Stimulated activated CD8-positive, alpha-beta memory T cell treated with anti-CD3 and anti-CD28 coated beads, Interleukin-7, amount 100 ng/mL, for 24 hours (primary cell): ENCODE measurements at regions not wholly inside any gene's neighbourhood (a gene's known extent, or its start where the extent isn't known, plus 50 kb on each side); places are given as distances from the start of the nearest gene placed in this dataset.
"Not testable (repeated sequence)": the region's sequence is repeated elsewhere in the genome, so short reads cannot be mapped to it uniquely, and the experiment has no call there.

ENCODE experiments used
- DNase-seq: peaks from one replicate; pipeline ENCODE4 v3.0.0-alpha.2; 2020; ENCODE audit warnings: low read depth

DNA sequence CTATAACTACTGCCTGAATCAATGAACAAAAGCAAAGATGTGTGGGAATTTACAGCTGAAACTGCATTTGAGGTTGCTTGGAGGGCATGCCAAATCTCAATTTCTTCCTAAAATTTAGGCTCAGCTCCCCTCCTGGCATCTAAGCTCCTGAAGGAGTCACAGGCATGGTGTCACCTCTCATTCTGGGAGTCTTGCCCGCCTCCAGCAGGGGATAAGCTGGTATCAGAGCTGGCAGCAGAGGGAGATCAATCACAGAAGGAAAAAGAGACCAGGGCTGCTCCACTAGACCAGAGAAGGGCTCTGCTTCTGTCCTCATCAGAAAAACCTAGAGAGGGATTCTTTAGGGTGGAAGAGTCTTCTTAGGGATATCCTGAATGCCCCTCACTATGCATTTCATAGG, 150.4 kb upstream of the SLC6A11 start:
- no peak for DNase-seq

DNA sequence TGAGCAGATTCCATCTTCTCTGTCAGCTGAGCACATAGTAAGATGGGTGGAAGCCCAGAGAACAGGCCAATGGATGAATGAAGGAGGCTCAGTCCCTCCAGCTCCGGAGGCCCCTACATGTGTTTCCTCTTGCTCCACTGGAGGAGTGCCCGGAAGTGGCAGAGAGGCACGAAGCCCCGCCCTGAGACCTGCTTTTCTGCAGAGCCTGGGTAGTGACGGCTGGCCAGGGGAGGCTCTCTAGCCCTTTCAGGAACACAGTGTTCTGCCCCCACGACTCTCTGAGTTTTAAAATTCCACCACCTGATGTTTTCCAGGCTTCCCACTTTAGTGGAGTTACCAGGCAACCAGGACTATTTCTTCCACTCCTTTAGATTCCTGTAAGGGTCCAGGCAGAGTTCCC, 149.4 kb upstream of the SLC6A11 start:
- DNase-seq = no peak

DNA sequence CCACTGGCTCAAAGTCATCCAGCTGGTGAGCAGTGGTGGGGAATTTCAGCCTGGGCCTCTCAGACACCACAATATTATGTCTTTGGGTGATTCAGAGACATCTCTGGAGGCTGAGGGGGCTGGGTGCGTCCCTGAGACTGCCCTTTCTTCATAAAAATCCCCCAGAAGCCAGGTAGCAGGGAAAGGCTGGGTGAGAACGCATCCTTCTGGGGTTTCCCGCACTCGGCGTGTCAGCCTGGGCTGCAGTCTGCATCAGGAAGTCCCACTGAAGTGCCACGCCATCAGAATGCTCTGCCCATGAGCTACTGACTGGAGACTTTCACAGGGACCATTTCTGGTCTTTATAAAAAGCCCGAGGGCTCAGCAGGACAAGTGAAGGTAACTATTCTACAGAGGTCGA, 148.8 kb upstream of the SLC6A11 start:
- DNase-seq = no peak

DNA sequence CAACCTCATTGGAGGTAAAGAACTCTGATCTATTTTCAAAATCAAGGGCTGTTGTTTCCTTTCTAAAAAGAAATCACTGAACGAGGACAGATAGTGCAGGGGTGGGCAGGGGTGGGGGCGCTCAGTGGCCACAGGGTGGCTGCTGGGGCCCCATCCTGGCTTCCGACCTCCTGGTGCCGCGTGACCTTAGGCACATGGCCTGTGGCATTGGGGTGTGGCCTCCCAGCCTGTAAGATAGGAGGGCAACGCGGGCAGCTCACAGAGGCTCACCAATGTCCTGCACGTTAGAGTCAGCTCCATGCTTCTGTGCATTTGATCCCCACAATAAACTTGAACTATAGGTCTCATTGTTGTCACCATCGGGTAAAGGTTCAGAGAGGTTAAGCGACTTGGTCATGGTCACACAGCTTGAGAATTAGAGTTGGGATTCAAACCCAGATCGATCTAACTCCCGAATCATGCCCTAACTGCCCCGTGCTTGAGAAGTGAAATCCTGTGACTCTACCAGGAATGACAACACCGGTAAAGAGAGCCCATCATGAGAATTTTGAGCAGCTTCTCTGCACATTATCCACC, 148.0 kb upstream of the SLC6A11 start:
- DNase-seq = no peak

DNA sequence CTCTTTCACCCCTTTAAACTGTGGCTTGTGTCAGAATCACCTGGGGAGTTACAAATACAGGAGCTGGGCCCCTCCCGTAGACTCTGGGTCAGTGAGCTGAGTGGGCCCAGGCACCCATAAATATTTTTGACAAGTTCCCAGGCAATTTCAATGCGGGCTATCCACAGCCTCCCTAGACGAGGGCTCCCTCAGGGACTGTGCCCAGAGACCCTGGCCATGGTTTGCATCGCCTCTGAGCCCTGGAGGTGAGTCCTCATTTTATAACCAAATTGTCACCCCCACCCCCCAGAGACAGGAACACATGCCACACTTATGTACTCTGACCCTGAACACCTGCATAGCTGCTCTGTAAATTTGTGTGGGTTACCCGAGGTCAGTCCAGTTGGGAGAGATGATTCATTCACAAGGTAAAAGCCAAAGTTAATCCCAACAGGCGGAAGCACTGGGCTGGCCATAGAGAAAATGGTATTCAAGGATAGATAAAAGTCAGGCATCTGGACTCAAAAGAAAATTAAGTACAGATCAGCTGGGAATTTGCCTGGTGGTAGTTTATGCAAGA, 146.5 kb upstream of the SLC6A11 start:
- no peak for DNase-seq

DNA sequence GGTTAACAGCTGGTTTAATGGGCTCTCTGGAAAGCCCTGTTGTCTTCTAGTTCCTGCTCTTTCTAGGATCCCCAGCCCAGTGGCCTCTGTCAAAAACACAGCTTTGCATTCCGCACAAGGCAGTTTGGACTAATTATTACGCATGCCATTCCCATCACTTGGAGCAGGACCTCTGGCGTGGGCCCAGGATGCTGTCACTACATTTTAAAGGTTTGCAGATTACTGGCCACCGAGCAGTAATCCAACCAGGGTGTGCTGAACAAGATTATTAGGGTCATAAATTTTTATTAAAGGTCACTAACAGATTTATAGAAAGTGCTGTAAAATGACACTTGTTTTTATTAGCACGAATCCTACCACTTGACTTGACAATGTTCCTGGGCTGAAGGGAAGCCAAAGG, 143.6 kb upstream of the SLC6A11 start:
- no peak for DNase-seq

DNA sequence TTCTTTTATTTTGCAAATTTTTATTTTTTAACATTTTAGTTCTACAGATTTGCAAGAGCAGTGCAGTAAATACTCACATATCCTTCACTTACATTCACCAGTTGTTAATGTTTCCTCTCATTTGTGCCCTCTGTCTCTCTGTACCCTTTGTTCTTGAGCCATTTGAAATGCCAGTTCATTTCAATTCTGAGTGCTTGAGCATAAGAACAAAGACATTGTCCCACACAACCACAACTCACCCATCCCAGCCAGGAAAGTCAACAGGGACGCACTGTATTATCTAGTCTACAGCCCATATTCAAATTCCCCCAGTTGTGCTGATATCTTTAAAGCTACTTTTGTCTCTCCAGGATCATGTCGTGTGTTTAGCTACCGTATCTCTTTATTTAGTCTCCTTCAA, 141.4 kb upstream of the SLC6A11 start:
- DNase-seq = no peak

DNA sequence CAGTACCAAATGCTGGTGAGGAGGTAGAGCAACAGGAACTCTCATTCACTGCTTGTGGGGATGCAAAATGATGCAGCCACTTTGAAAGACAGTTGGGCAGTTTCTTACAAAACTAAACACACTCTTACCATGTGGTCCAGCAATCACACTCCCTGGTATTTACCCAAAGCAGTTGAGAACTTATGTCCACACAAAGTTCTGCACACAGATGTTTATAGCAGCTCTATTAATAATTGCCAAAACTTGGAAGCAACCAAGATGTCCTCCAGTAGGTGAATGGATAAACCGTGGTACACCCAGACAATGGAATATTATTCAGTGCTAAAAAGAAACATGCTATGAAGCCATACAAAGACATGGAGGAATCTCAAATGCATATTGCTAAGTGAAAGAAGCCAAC, 139.1 kb upstream of the SLC6A11 start:
- no peak for DNase-seq

DNA sequence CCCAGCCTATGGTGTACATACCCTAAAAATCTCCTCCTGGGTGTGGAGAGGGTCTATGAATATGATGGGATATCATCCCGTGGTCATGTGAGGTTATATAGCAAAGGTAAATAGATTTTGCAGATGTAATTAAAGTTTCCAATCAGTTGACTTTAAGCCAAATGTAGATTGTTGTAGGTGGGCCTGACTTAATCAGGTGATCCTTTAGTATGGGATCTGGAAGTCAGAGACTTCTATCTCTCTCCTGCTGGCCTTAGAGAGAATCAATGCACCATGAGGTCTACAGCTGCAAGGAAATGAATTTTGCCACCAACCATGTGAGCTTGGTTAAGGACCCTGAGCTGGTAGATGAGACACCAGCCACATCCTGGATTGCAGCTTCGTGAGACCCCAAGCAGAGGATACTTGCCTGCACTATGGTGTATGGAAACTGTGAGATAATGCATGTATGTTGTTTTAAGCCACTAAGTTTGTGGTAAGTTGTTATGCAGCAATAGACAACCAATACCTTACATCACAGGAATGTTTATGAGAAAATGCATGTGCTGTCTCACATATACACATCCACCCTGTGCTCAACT, 137.1 kb upstream of the SLC6A11 start:
- DNase-seq = no peak

DNA sequence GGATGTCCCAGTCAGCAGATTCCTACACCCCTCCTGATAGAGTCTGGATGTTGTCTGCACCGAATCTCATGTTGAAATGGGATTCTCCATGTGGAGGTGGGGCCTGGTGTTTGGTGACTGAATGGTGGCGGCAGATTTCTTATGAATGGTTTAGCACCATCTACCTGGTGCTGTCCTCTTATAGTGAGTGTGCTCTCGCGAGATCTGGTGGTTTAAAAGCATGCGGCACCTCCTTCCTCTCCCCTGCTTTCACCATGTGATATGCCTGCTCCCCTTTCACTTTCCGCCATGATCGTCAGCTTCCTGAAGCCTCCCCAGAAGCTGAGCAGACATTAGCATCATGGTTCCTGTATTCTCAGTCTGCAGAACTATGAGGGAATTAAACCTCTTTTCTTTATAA, 135.2 kb upstream of the SLC6A11 start:
- no peak for DNase-seq

DNA sequence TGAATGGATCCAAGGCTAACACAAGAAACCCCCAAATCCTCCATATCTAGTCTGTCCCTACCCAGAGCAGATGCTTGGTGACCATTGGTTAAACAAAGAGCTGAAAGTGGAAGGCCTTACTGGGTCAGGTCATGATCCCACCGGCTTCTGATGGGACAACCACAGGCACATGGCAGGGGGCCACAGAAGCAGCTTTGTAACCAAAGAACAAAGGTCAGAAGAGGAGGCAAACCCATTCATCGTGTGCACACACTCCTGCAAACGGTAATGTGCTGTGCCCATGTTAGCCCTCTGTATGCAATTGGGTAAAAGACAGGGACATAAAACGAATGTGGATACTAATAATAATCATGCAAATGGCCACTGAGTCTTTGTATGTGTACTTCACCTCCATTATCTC, 133.3 kb upstream of the SLC6A11 start:
- no peak for DNase-seq

DNA sequence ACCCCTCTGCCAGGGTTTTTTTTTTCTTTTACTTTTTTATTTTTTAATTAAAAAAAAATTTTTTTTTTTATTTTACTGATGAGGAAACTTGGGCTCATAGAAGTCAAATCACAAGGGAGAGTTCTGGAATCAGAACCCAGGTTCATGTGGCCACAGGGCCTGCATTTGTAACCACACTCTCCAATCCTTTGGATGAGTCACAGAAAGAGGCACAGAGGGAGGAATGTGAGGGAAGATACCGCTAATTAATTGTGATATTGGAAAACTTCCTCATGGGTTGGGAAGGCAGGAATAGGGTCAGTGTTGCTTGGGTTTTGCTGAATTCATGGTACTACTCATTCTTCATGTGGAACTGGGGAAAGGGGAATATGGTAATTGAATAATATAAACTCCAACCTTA, 132.9 kb upstream of the SLC6A11 start:
- DNase-seq = no peak

DNA sequence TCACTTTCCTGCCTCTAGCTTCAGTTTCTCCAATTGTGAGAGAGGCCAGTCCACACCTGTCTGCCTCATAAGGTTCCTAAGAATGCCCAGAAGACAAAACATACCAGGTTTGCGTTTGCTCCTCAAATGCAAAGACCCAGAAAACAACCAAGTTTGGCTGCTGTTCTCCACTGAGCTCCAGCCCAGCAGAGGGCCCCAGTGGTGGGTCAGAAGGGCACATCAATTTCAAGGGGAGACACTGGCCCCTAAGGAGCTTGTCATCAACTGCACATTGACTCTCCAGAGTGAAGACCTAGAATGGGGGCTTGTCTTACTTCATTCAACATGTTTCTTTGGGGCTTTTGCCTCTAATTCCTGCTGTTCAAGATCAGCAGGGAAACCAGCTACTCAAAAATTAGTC, 127.9 kb upstream of the SLC6A11 start:
- DNase-seq = no peak

DNA sequence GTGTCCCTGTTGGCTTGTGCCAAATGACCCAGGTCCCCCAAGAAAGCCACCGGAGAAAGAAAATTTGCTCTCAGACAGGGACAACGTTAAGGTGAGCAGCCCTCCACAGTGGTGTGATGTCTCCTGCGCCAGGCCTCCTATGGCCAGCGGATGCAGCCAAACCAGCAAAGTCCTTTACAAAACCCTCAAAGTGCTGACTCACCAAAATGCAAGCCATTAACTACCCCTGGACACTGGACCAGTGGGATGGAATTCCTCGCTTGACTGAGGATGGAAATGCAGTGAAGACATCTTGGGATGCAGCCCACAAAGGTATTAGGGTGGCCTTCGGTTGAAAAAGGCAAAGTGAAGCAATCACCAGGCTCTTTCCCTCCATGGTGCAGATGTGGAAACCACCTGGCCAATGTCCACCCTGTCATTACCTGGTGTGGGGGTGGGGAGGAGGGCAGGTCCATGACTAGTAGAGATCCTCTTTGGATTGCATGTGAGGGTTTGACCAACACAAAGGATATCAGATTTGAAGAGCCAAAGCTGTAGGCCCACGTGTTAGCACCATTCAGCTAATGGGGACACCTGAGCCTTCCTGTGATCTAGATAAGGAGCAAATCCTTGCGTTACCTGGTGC, 127.4 kb upstream of the SLC6A11 start:
- no peak for DNase-seq

DNA sequence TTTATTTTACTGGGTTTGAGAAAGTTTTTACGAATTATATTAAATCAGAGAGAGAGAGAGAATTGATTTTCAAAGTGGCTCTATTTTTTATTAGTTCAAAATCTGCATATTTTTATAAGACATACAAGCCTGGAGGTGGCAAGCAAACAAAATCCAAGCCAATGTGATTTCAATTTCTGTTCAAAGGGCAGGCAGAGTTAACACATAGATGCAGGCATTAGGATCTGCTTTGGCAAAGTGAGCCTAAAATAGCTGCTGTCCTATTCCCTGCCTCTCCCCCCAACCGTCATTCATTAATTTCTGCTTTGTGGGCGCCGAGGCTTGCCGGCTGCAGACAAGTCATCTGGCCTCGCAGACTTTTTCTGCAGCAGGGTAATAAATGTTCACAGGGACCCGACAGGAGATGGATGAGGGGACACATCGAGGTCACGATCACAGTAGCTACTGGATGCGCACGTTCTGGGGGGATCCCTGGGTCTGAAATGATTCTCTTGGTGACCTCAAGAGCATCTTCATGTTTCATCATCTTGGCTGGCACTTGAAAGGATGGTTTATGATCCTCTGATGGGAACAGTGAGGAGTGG, 123.9 kb upstream of the SLC6A11 start:
- no peak for DNase-seq

DNA sequence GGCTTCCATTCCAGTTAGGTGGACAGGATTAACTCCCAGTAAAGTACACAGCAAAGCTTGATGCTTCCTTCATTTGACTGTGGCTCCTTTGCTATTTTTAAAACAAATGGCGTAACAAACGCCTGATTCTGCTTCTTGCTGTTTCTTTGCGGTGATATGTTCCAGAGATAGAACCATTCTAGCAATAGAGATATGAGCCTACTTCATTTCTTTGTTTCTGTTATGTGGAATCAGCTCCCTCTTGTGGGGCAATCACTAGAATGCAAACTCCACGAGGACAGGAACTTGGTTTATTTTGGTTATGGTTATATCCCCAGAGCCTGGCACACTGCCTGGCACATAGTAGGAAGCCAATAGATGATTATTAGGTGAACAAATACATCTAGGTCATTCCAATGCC, 122.6 kb upstream of the SLC6A11 start:
- no peak for DNase-seq

DNA sequence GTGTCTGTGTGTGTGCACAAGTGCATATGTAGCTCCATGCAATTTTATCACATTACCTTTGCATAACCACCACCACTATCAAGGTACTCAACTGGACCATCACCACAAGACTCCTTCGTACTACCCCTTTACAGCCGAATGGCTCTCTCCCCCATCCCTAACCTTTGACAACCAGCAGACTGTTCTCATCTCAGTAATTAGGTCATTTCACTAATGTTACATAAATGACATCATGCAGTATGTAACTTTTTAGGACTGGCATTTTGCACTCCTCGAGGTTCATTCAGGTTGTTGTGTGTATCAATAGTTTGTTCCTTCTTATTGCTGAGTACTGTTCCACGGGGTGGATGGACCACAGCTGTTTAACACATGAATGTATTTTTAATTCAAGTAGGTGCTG, 121.8 kb upstream of the SLC6A11 start:
- DNase-seq = no peak

DNA sequence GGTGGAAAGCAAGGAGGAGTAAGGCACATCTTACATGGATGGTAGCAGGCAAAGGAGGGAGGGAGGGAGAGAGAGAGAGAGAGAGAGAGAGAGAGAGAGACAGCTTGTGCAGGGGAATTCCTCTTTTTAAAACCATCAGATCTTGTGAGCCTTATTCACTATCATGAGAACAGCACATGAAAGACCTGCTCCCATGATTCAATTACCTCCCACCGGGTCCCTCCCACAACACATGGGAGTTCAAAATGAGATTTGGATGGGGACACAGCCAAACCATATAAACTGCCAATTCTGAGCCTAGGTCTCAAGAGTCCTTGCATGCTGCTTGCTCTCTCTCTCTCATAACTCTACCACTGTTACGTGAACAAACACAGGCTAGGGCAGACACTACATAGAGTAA, 120.8 kb upstream of the SLC6A11 start:
- DNase-seq = not testable (repeated sequence)

DNA sequence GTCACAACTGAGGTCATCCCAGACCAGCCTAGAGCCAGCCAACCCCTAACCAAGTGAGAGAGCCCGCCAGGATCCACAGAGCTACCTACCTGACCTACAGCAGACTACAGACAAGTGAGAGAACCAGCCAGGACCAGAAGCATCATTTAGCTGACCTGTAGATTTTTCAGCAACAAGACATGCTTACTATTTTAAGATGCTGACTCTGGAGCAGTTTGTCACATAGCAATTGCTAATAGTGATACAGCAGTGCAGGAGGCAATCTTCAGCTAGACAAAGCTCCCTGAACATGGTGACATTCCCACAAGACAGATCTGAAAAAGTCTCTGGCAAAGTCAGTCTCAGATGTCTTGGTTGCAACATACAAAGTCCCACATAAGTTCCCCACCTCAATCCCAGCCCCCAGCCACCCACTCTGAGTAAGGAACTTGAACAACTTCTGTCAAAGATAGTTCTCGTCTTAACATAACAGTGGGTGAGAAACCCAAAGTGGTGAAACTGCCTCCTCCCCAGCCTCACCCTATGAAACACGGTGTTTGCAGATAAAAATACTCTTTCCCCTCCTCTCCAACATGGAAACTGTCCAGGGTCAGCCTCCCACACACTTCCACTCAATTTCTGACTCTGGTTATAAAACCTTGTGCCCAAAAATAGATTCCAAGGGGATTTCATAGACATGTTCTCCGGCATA, 120.3 kb upstream of the SLC6A11 start:
- DNase-seq = no peak

DNA sequence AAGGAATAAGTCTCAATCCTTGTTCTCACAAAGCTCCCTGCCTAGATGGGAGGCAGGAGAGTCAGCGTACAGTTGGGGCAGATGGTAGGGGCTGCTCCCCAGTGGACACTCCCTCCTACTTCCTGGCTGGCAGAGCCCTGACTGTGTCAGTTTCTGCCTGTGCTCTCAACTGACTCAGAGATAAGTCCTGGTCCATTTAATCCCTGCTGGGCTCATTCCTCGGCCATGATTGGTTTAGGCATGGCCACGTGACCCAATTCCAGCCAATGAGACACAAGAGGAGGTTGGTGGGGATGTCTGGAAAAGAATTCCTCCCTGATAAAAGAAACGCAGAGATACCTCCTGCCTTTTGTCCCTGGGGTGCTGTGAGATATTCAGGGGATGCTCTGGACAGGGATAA, 118.1 kb upstream of the SLC6A11 start:
- no peak for DNase-seq

DNA sequence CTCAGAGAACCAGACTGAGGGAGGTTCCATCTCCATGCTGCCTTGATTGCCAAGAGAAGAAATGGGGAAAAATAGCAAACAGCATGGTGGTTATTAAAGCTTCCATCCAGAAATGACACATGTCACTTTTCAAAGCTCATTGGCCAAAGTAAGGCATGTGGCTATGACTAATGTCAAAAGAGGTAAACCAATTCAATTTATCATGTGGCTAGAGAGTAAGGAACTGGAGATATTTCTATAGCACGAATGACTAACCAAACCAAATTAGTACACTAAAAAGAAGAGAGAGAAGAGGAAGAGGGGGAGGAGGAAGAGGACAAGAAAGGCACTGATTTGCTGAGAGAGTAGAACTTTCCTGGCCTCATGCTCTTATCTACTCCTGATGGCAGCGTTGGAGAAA, 115.2 kb upstream of the SLC6A11 start:
- no peak for DNase-seq

DNA sequence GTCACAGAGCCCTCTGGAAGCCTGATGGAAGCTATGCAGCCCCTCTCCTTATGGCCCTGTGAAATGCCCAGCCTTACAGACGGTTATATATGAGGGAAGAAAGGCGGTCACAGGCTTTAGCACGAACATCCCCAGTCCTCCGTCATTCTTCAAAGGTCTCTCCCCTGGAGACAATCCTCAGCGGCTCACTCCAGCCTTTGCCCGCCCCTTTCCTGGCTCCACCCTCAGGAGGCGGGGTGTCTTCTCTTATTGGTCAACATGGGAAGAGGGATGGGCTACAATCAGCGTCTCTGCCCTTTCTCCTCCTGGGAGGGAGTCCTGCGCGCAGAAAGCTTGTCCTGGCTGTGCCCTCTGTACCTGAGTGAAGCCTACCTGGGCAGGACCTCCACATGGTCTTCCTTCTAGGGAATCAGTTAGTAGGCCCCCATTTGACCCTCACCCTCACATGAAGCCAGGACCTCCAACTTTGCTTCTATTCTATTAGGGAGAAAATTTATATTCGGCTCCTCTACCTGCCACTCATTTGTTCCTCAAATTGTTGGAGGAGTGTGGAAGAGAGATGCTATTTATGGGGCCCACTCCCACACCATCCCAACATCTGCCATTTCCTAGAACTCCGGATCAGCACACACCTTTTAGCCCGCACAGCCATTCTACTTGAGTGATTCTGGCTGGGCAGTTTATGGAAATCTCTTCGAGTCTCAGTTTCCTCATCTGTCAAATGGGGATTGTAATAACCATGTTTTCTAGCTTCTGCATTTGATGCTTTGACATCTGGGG, 112.9 kb upstream of the SLC6A11 start:
- no peak for DNase-seq
